ENCODE measurements at regions not wholly inside any gene's neighbourhood (a gene's known extent, or its start where the extent isn't known, plus 50 kb on each side); places are given as distances from the start of the nearest gene placed in this dataset.

DNA sequence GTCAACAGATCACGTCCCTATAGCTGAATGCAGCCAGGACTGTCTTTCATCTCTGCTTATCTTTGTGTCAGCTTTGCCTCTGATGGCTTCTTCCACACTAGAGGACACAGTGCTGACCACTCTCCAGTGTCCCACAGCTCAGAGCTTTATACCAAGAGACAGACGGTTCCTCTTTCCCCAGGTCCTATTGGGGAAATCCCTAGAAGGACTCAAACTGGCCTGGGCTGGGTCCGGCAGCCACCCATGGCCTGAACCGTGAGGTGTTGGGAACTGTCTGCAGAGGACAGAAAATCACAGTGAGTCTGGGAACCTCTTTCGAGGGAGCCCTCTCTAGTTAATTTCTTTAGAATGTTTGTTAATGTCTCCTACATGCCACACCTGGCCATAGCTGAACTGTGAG is 68.3 kb upstream of the SHB start:
- Mint-ChIP-seq H3K27me3 (ENCODE audit: low read depth) (peaks cover 30% of the 10 kb centered on the region), H3K27ac (no peak overlapping the region)

DNA sequence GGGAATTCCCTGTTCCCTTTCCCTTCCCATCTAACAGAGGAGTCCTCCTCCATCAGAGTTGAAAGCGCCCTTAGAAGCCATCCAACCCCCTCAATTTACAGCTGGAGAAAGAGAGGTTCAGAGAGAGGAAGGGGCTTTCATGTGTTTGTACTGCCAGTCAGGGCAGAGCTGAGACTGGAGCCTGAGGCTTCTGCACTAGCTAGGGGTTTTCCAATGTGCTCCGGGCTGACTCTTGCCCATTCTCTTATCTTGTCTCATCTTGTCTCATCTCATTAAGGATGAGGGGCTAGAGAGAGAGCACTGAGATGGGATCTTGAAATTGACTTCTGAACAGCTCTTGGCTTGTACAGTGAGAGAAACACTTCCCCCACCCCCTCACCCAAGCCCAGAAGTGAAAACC is 67.4 kb upstream of the SHB start:
- TF ChIP-seq, protein P1, sequence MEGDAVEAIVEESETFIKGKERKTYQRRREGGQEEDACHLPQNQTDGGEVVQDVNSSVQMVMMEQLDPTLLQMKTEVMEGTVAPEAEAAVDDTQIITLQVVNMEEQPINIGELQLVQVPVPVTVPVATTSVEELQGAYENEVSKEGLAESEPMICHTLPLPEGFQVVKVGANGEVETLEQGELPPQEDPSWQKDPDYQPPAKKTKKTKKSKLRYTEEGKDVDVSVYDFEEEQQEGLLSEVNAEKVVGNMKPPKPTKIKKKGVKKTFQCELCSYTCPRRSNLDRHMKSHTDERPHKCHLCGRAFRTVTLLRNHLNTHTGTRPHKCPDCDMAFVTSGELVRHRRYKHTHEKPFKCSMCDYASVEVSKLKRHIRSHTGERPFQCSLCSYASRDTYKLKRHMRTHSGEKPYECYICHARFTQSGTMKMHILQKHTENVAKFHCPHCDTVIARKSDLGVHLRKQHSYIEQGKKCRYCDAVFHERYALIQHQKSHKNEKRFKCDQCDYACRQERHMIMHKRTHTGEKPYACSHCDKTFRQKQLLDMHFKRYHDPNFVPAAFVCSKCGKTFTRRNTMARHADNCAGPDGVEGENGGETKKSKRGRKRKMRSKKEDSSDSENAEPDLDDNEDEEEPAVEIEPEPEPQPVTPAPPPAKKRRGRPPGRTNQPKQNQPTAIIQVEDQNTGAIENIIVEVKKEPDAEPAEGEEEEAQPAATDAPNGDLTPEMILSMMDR (IDR thresholded peaks at IDR 0.05; ENCODE audit: unreplicated experiment in 3 of 3) = no peak
- Mint-ChIP-seq H3K27ac (no peak overlapping the region), H3K4me3 (no peak overlapping the region), H3K36me3 (ENCODE audit: low read depth) (no peaks in the 10 kb centered on the region), H3K4me1 (peaks cover 15% of the 10 kb centered on the region), H3K9me3 (no peaks in the 10 kb centered on the region), H3K27me3 (ENCODE audit: low read depth) (peaks cover 26% of the 10 kb centered on the region)

More for the DNA sequence above, 68.3 kb upstream of the SHB start:
- Mint-ChIP-seq H3K4me3 (no peak overlapping the region), H3K36me3 (ENCODE audit: low read depth) (no peaks in the 10 kb centered on the region), H3K9me3 (no peaks in the 10 kb centered on the region), H3K4me1 (peaks cover 25% of the 10 kb centered on the region)
- TF ChIP-seq, protein P1 (IDR thresholded peaks at IDR 0.05; ENCODE audit: unreplicated experiment in 3 of 3) = no peak

DNA sequence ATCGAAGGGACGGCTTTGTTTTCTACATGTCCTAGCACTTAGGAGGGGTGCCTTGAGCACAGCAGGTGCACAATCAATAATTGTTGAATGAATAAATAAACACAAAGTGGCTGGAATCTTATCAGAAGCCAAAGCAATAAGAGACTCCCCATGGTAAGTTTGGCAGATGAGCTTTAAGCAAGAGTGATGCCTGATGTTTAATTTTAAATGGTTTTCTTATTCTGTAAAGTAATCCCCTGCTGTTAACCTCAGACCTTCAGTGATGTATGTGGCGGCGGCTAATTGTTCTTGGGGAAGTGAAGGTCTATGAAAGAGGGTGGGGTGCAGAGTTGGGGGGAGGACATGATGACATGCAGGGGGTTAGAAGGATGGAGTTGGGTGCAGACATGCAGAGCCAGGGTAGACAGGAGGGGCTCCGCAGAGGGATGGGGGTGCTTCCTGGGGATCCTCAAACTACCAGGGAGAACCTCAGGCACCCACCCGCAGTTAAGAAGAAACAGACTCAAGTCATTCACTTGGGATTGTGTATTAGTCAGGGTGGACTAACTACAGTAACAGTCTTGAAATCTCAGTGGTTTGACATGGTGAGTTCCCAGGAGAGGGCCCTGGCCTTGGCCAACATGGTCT is 65.7 kb upstream of the SHB start:
- Mint-ChIP-seq H3K36me3 (ENCODE audit: low read depth) (no peaks in the 10 kb centered on the region), H3K27ac (no peak overlapping the region), H3K4me3 (no peak overlapping the region), H3K27me3 (ENCODE audit: low read depth) (peaks cover 12% of the 10 kb centered on the region), H3K4me1 (no peaks in the 10 kb centered on the region), H3K9me3 (no peaks in the 10 kb centered on the region)
- TF ChIP-seq, protein P1 (IDR thresholded peaks at IDR 0.05; ENCODE audit: unreplicated experiment in 3 of 3) = no peak

DNA sequence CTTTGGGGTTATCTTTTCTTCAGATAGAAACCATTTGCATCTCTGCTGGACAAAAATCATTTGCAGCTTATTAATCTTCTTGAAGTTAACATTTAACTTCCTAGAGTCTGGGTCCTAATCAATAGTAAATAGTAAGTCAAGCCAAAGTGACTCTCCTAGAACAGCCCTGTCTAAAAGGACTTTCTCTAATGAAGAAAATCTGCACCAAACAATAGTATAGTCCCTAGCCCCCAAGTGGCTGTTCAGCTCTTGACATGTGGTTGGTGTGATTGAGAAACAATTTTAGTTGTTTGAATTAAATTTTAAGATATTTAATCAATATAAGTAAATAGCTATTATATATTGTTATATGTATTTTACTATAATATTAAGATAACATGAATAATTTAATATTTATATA is 64.6 kb upstream of the SHB start:
- no peaks in the 10 kb centered on the region for H3K4me1 Mint-ChIP-seq
- peaks cover 12% of the 10 kb centered on the region for H3K27me3 Mint-ChIP-seq (ENCODE audit: low read depth)
- H3K36me3 Mint-ChIP-seq (ENCODE audit: low read depth) = no peaks in the 10 kb centered on the region
- TF ChIP-seq, protein P1 (IDR thresholded peaks at IDR 0.05; ENCODE audit: unreplicated experiment in 3 of 3) = no peak
- H3K9me3 Mint-ChIP-seq = no peaks in the 10 kb centered on the region
- H3K4me3 Mint-ChIP-seq = no peak overlapping the region
- H3K27ac Mint-ChIP-seq = no peak overlapping the region

DNA sequence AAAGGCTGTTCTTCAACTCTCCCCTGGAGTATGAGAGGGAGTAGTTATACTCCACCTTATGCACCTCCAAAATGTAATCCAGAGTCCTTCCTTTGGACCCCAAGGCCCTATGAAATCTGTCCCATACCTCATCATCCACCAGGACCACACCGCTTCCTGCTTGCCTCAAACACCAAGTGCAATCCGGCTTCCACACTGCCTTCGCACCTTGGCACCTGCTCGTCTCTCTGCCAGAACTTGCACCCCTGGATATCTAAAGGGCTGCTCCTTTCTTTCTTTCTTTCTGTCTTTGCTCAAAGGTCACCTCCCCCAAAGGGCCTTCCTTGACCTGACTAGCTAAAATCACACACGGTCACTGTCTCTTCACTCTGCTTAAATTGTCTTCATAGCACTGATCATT is 63.9 kb upstream of the SHB start:
- no peaks in the 10 kb centered on the region for H3K9me3 Mint-ChIP-seq
- no peak overlapping the region for H3K4me3 Mint-ChIP-seq
- no peaks in the 10 kb centered on the region for H3K4me1 Mint-ChIP-seq
- peaks cover 10% of the 10 kb centered on the region for H3K27me3 Mint-ChIP-seq (ENCODE audit: low read depth)
- no peak overlapping the region for H3K27ac Mint-ChIP-seq
- TF ChIP-seq, protein P1 (IDR thresholded peaks at IDR 0.05; ENCODE audit: unreplicated experiment in 3 of 3) = no peak
- H3K36me3 Mint-ChIP-seq (ENCODE audit: low read depth) = no peaks in the 10 kb centered on the region

DNA sequence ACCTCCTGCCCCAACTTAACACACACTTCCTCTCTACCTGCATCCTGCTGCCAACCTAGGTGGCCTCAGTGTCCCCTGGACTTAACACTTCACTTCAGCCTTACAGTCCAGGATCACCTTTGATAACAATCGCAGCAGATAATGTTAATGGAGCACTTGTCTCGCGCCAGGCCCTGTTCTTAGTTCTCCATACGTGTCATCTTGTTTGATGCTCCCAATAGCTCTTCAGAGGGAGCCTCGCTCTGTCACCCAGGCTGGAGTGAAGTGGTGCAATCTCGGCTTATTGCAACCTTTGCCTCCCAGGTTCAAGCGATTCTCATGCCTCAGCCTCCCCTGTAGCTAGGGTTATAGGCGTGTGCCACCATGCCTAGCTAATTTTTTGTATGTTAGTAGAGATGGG is 62.7 kb upstream of the SHB start:
- peaks cover 2% of the 10 kb centered on the region for H3K27me3 Mint-ChIP-seq (ENCODE audit: low read depth)
- H3K4me3 Mint-ChIP-seq = no peak overlapping the region
- TF ChIP-seq, protein P1 (IDR thresholded peaks at IDR 0.05; ENCODE audit: unreplicated experiment in 3 of 3) = no peak
- H3K27ac Mint-ChIP-seq = no peak overlapping the region
- H3K4me1 Mint-ChIP-seq = peaks cover under 1% of the 10 kb centered on the region
- no peaks in the 10 kb centered on the region for H3K36me3 Mint-ChIP-seq (ENCODE audit: low read depth)
- H3K9me3 Mint-ChIP-seq = no peaks in the 10 kb centered on the region

Measured in nephron (organoid).